Smooth muscle cell (in vitro differentiated cells): ENCODE measurements at regions not wholly inside any gene's neighbourhood (a gene's known extent, or its start where the extent isn't known, plus 50 kb on each side); places are given as distances from the start of the nearest gene placed in this dataset.

Experiments
- DNase-seq: peaks from one replicate; lab custom pipeline; 2025; ENCODE audit not compliant: unreplicated experiment; lab: John Stamatoyannopoulos, UW
- H2AFZ ChIP-seq: fragments of 200-600 bp; sonication (generic); 2 replicates; pipeline ENCODE4 v1.6.0; 2016; ENCODE audit warnings: antibody characterized with exemption, low read depth, mild to moderate bottlenecking
- H3F3A ChIP-seq: fragments of 200-600 bp; sonication (generic); 2 replicates; pipeline ENCODE4 v1.6.0; 2017; ENCODE audit warnings: antibody characterized with exemption, low read depth
- H3K27ac ChIP-seq: fragments of 200-600 bp; sonication (generic); 2 replicates; pipeline ENCODE4 v1.5.1; 2016; ENCODE audit warnings: low read depth, mild to moderate bottlenecking
- H3K27me3 ChIP-seq: fragments of 200-600 bp; sonication (generic); 2 replicates; pipeline ENCODE4 v1.6.1; 2016; ENCODE audit warnings: low read depth, mild to moderate bottlenecking
- H3K36me3 ChIP-seq: fragments of 200-600 bp; sonication (generic); 2 replicates; pipeline ENCODE4 v1.5.1; 2016; ENCODE audit warnings: low read depth
- H3K4me1 ChIP-seq: fragments of 200-600 bp; sonication (generic); 2 replicates; pipeline ENCODE4 v1.5.1; 2016; ENCODE audit warnings: low read depth
- H3K4me2 ChIP-seq: fragments of 200-600 bp; sonication (generic); 2 replicates; pipeline ENCODE4 v1.6.0; 2016; ENCODE audit warnings: mild to moderate bottlenecking
- H3K4me3 ChIP-seq: fragments of 200-600 bp; sonication (generic); 2 replicates; pipeline ENCODE4 v1.5.1; 2016; ENCODE audit warnings: mild to moderate bottlenecking
- H3K79me2 ChIP-seq: fragments of 200-600 bp; sonication (generic); 2 replicates; pipeline ENCODE4 v1.6.0; 2016; ENCODE audit warnings: low read depth, mild to moderate bottlenecking
- H3K9ac ChIP-seq: fragments of 200-600 bp; sonication (generic); 2 replicates; pipeline ENCODE4 v1.6.0; 2016; ENCODE audit warnings: low read depth
- H3K9me3 ChIP-seq: fragments of 200-600 bp; sonication (generic); replicated peaks from 2 replicates; pipeline ENCODE4 v1.5.1; 2016; ENCODE audit warnings: low read depth
- H4K20me1 ChIP-seq: fragments of 200-600 bp; sonication (generic); 2 replicates; pipeline ENCODE4 v1.6.0; 2016; ENCODE audit warnings: low read depth
- WGBS: methylation state at CpG from one replicate; pipeline ENCODE4 v1.1.7; 2016; ENCODE audit warnings: low lambda C conversion rate; 5-methylcytosine and 5-hydroxymethylcytosine counted together
- TF ChIP-seq, protein P1 (sequence below): fragments of 200-600 bp; sonication (generic); IDR thresholded peaks from 2 replicates; pipeline ENCODE4 v1.5.1; 2017; ENCODE audit warnings: borderline replicate concordance, mild to moderate bottlenecking, antibody characterized with exemption; ENCODE audit not compliant: insufficient read depth, poor library complexity, severe bottlenecking

DNA sequence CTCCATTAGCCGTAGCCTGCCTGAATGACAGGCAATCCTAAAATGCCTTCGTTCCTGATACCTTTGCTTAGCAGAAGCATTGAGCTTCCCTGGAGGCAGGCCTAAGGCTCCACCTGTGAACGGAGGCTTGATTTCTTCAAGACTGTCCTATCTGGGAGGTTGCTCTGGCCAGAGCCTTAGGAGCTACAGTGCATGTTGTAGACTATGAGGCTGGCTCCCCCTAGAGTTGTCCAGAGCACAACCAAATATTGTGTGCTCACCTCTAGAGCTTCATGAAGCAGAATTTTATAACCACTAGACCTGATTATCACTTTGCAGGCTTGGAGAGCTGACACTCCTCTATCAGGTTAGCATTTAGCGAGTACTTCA, 217.8 kb downstream of the MAFB start:
- H2AFZ ChIP-seq: no peak overlapping the region
- H4K20me1 ChIP-seq: no peaks in the 10 kb centered on the region
- no peaks in the 10 kb centered on the region for H3K27me3 ChIP-seq
- no peak overlapping the region for H3K27ac ChIP-seq
- H3K36me3 ChIP-seq: no peaks in the 10 kb centered on the region
- no peaks in the 10 kb centered on the region for H3F3A ChIP-seq
- TF ChIP-seq, protein P1, sequence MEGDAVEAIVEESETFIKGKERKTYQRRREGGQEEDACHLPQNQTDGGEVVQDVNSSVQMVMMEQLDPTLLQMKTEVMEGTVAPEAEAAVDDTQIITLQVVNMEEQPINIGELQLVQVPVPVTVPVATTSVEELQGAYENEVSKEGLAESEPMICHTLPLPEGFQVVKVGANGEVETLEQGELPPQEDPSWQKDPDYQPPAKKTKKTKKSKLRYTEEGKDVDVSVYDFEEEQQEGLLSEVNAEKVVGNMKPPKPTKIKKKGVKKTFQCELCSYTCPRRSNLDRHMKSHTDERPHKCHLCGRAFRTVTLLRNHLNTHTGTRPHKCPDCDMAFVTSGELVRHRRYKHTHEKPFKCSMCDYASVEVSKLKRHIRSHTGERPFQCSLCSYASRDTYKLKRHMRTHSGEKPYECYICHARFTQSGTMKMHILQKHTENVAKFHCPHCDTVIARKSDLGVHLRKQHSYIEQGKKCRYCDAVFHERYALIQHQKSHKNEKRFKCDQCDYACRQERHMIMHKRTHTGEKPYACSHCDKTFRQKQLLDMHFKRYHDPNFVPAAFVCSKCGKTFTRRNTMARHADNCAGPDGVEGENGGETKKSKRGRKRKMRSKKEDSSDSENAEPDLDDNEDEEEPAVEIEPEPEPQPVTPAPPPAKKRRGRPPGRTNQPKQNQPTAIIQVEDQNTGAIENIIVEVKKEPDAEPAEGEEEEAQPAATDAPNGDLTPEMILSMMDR: peak; percentile 22
- DNase-seq: no peak
- H3K4me3 ChIP-seq: no peak overlapping the region
- WGBS: 71% methylated on average over 4 of the region's 4 CpGs
- H3K9me3 ChIP-seq: no peaks in the 10 kb centered on the region
- no peaks in the 10 kb centered on the region for H3K4me1 ChIP-seq
- no peaks in the 10 kb centered on the region for H3K79me2 ChIP-seq
- H3K9ac ChIP-seq: no peak overlapping the region
- H3K4me2 ChIP-seq: no peak overlapping the region

DNA sequence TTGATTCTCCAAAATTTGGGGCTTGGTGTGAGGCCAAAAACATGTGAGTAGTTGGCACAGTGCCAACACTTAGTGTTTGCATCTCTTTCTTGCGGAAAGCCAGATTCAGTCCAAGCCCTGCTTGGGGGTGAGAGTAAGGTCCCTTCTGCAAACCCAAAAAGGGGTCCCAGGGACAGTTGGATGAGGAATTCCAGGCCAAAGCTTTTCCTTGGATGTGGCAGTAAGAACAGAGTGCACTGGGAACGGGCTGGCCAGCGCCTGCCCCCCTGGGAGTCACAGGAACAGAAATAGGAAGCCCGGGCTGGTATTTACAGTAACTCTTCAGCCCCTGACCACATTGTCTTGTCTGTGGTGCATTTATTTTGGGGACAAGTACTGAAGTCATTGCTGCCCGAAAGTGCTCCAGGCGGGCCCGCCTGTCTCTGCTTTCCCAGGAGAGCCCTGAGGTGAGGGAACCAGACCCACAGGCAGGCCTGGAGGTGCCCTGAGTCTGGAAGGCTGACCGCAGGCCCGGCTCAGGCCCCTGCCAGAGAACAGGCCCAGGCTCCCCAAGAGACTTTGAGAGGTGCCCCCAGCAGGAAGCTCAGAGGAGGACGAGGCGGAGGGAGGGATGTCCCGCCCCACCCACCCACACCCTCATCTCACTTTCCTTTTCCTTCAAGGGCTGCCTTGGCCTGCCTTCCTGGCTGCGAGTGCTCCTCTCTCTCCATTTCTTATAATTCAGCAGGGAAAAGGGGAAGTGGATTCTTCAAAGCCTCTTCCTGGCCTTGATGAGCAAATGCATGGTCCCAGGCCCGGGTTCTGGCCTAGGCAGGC, 218.4 kb downstream of the MAFB start:
- TF ChIP-seq, protein P1: no peak
- WGBS: 86% methylated on average over 14 of the region's 14 CpGs

DNA sequence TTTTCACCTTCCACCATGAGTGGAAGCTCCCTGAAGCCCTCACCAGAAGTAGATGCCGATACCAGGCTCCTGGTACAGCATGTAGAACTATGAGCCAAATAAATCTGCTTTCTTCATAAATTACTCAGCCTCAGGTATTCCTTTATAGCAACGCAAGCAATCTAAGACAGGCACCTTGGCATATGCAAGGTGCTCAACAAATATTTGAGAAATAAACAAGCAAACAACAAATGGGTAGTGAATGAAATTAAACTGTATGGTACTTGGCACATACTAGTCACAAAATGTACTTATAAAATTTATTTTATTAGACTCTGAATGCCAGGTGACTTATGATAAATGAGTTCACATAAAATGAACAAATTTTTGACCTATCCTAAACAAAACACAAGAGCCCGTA, 220.3 kb downstream of the MAFB start:
- WGBS: 95% methylated on average over 3 of the region's 3 CpGs
- no peak overlapping the region for H3K4me2 ChIP-seq
- H3K4me1 ChIP-seq: no peaks in the 10 kb centered on the region
- H3K9me3 ChIP-seq: no peaks in the 10 kb centered on the region
- no peaks in the 10 kb centered on the region for H4K20me1 ChIP-seq
- no peak overlapping the region for H2AFZ ChIP-seq
- TF ChIP-seq, protein P1: no peak
- H3K27ac ChIP-seq: no peak overlapping the region
- no peak overlapping the region for H3K4me3 ChIP-seq
- H3K27me3 ChIP-seq: no peaks in the 10 kb centered on the region
- no peaks in the 10 kb centered on the region for H3F3A ChIP-seq
- no peak overlapping the region for H3K9ac ChIP-seq
- no peak for DNase-seq
- no peaks in the 10 kb centered on the region for H3K36me3 ChIP-seq
- no peaks in the 10 kb centered on the region for H3K79me2 ChIP-seq

More for the DNA sequence above, 218.4 kb downstream of the MAFB start:
- H3F3A ChIP-seq: no peaks in the 10 kb centered on the region
- no peak overlapping the region for H3K9ac ChIP-seq
- H3K27me3 ChIP-seq: no peaks in the 10 kb centered on the region
- no peak overlapping the region for H3K4me3 ChIP-seq
- H3K27ac ChIP-seq: no peak overlapping the region
- H3K4me1 ChIP-seq: no peaks in the 10 kb centered on the region
- no peaks in the 10 kb centered on the region for H3K79me2 ChIP-seq
- H3K9me3 ChIP-seq: no peaks in the 10 kb centered on the region
- no peak for DNase-seq
- no peak overlapping the region for H3K4me2 ChIP-seq
- no peaks in the 10 kb centered on the region for H4K20me1 ChIP-seq
- H3K36me3 ChIP-seq: no peaks in the 10 kb centered on the region
- no peak overlapping the region for H2AFZ ChIP-seq
